Limb (tissue), 2 donors: ENCODE measurements at regions not wholly inside any gene's neighbourhood (a gene's known extent, or its start where the extent isn't known, plus 50 kb on each side); places are given as distances from the start of the nearest gene placed in this dataset.

ENCODE experiments used
- DNase-seq, 2 donors: peaks; one replicate each; pipeline ENCODE4 v3.0.0-alpha.2; 2016; ENCODE audit errors: extremely low spot score in 2 of 2

DNA sequence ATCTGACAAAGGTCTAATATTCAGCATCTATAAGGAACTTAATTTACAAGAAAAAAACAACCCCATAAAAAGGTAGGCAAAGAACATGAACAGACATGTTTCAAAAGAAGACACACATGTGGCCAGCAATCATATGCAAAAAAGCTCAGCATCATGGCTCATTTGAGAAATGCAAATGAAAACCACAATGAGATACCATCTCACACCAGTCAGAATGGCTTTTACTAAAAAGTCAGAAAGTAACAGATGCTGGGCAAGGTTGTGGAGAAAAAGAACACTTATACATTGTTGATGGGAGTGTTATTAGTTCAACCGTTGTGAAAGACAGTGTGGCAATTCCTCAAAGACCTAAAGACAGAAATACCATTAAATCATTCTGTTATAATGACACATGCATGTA lies 289.9 kb upstream of the MMS22L start:
- no peak for DNase-seq

GRCh38 chr6:97586344-97586743 lies 303.3 kb upstream of the MMS22L start:
- DNase-seq, result no peak

GRCh38 chr6:97591955-97592354 lies 308.9 kb upstream of the MMS22L start:
- DNase-seq, result no peak

DNA sequence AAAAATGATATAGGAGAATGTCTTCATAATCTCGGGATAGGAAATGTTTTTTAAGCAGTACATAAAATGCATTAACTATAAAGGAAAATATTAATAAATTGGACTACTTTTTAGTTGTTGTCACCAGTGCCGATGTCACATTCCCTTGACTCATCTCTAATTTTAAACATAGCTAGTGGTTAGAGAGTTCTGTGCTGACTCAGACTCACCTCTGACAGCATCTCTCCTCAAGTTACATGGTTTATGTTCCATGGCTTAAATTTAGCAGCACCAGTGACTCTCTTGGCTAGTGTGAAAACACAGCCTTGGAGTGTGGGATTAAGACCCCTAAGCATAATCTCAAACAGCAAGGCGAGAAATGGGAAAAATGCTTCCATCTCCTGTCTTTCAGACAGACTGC lies 311.8 kb upstream of the MMS22L start:
- no peak for DNase-seq

DNA sequence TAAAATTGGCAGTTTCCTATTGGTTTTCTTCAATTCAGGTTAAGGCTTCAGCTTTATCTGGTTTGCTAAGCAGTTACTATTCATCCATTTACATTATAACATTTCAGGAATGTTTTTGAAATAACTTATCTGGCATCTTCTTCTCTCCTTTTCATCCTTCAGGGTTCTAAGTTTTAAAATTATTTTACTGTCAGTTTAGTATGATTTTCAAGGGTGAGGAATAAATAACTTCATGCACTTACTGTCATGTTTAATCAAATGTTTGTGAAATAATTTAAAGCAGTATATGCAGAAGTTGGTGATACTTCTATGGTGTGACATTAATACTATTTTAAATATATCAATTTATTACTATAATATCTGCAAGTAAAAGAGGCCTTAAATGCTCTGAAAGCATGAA lies 338.1 kb upstream of the MMS22L start:
- DNase-seq, result no peak

DNA sequence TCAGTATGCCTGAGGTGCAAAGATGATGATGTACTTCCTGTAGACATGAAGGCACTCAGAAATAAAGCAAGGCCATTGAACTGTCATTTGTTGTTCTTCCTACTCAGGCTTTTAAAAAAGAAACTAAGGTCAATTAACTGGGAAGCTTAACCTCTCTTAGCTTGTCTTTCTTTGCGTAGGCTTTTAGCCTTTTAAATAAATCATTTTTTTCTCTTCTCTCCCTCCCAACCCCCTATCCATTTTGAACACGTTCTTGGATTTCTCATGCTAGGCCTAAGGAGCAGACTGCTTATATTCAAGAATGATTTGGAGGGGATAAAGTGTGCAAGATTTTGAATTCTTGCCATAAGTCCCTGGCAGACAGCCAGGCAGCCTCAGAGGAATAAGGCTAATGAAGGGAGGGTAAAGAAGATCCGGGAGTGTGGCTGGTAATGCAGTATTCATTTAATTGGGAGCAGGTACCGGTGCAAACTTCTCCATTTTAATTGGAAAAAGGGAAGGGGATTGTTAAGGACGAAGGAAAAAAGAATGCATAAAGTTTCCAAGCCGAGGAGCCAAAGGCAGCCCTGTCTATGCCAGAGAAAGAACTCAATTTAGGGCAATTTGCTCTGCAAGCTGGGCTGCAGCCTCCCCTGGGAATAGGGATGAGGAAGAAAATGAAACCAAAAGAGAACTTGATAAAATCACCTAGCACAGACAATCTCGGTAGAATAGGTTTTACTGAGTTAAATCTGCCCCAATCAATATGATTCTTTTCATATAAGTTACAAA lies 343.8 kb upstream of the MMS22L start:
- peak; percentile 21 to 67 for DNase-seq

- DNase-seq, result no peak
Observed at GRCh38 chr6:97629180-97629579, 346.2 kb upstream of the MMS22L start.

- DNase-seq, result no peak
Observed at GRCh38 chr6:97630604-97631003, 347.6 kb upstream of the MMS22L start.

GRCh38 chr6:97632341-97632740 lies 349.3 kb upstream of the MMS22L start:
- DNase-seq, result no peak

DNA sequence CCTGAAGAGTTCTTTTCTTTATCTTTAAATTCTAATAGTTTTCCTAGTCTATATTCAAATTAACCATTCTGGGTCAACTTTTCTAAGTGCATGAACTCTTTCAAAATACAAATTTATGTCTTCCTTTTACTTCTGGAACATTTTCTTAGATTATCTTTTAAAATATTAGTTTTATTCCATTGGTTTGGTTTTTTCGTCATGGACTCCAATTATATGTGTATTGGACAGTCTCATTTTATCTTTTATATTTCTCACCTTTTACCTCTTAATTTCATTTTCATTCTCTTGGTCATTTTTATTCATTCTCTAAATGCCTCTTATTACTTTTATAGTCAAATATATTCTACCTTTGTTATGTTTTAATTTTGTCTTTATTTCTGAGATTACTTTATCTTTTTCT lies 356.7 kb upstream of the MMS22L start:
- DNase-seq, result no peak

DNA sequence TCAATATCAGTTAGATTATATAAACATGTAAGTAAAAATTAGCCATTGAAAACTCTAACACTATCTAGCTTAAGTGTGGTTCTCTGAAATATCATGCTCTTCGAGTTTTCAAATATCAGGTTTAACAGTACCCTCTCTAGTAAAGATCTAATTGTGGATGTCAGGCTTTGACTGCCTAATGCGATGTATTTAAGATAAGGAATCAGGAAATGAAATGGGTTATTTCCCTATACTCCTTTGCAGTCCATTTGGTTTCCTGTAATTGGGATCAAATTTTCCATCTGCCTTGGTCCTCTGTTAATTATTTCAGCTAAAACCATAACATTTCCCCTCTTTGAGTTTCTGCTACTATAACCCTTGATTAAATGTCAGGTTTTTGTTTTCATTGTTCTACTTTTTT lies 361.3 kb upstream of the MMS22L start:
- no peak for DNase-seq

DNA sequence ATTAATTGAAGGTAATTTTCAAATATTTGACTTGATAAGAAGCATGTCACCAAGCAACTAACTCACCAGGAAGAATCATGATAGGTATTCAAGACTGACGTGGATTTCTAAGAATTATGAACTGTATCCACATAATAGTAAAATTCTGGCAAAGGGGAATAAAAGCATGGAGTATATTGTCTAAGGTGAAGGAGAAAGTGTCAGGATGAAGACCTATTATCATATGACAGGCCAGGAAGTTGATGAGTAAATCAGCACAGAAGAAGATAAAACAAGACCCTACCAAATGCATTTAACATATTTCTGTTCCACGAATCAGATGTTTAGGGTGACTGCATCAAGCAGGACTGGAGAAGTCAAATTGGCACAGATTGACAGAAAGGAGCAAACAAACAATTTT lies 362.7 kb upstream of the MMS22L start:
- no peak for DNase-seq

- no peak for DNase-seq
Observed at GRCh38 chr6:97653076-97653475, 370.1 kb upstream of the MMS22L start.

DNA sequence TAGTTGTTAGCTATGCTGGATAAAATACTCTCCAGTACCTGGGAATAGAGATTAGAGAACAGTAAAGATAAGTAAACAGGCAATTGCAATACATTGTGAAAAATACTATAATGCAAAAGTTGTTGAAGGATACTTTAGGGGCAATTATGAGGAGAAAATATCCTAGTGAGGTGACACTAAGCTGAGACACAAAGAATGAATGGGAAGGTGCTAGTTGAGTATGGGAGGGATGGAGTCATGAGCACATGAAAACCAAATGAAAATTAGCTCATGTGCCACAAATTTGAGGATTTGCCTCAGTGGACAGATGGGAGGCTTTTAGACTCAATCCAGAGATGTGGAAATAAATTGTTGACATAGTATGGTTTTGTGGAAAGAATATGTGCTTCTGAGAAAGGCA lies 370.5 kb upstream of the MMS22L start:
- DNase-seq, result no peak

DNA sequence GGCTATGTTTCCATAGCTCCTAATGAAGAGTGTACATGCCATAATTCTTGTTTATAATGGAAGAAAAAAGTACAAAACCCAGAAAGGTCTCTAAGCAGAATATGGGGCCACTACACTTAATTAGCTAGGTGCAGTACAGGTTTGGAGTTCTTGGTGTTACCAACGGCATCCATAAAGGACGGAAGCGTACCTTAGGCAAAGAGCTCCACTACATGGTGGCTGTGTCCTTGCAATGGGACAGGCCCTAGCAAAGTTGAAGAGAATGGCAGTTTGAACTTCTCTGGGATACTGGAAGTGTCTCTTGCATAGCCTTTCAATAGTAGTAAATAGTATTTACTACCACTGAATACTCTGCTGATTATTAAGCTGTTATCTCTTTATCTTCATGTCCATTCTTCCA lies 371.7 kb upstream of the MMS22L start:
- DNase-seq, result no peak

GRCh38 chr6:97656236-97656635 lies 373.2 kb upstream of the MMS22L start:
- no peak for DNase-seq

GRCh38 chr6:97656706-97657350 lies 373.8 kb upstream of the MMS22L start:
- no peak for DNase-seq

DNA sequence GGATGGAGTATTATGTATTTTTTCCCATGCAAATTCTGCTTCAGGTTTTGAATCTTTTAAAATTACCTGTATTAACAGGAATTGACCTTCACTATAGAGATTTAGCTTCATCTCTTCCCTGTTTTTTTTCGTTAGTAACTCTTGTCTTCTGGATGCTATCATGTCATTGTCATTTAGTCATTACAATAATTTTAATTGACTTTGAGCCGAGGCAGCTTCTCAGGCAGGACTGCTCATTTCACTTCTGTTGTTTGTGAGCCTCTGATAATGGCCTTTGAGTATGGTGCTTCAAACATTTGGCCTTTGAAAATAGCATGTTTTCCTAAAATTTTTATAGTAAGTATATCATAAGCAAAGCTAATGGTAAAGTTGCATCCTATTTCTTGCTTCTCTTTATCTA lies 375.1 kb upstream of the MMS22L start:
- no peak for DNase-seq

- no peak for DNase-seq
Observed at GRCh38 chr6:97663252-97663651, 380.2 kb upstream of the MMS22L start.

DNA sequence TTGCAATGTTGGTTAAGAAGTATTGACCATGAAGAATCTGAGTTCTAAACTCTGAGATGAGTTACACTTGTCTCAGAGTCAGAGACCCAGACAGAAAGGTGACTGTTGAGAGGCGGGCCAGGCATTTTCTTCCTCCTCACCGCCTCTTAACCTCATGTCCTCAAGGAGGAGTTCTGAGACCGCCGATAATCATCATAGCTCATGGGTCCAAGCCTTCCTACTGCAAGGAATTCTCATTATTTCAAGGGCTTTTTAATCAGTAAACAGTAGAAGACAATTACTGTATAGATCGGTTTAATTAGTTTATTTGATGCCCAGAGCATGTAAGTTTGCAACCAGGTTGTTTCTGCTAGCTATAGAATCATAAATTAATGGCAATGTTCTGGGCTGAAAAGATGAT lies 382.4 kb upstream of the MMS22L start:
- DNase-seq, result no peak

GRCh38 chr6:97666889-97667288 lies 383.9 kb upstream of the MMS22L start:
- DNase-seq, result no peak

GRCh38 chr6:97668716-97669115 lies 385.7 kb upstream of the MMS22L start:
- DNase-seq, result peak in 1 of 2 donors; percentile 29
